IMR-90 (cell line): ENCODE measurements at regions not wholly inside any gene's neighbourhood (a gene's known extent, or its start where the extent isn't known, plus 50 kb on each side); places are given as distances from the start of the nearest gene placed in this dataset.

Experiments
- ATAC-seq: fragments of 200-7000 bp; cut with Tn5 transposase; 2 replicates; pipeline ENCODE4 v1.9.1; 2020; ENCODE audit warnings: low read depth, mild to moderate bottlenecking, moderate library complexity
- BruUV-seq: library from RNA; stranded (reverse); fragments of 400-500 nt; replicated peaks from 2 replicates; lab custom pipeline; 2021; lab: Mats Ljungman, UMichigan
- CTCF ChIA-PET: fragments of 300-600 bp; formaldehyde crosslinking; extraction: SDS; loops from one replicate; lab custom pipeline; 2021; ENCODE audit warnings: antibody characterized with exemption; lab: Yijun Ruan, JAX
- POLR2A ChIA-PET: fragments of 300-600 bp; sonication (Branson Sonifier 250); formaldehyde crosslinking; loops from one replicate; lab custom pipeline; 2022; ENCODE audit warnings: antibody characterized with exemption; ENCODE audit not compliant: unreplicated experiment; lab: Charles Lee
- DNase-seq: peaks from one replicate; pipeline ENCODE4 v3.0.0; 2013
- H2AFZ ChIP-seq: replicated peaks from 2 replicates; pipeline ENCODE3; 2013; ENCODE audit warnings: low read length, mild to moderate bottlenecking; ENCODE audit not compliant: poor library complexity
- H2AK5ac ChIP-seq: 2 replicates; pipeline ENCODE4 v1.6.1; 2013; ENCODE audit warnings: low read depth, low read length, inconsistent platforms
- H2AK9ac ChIP-seq: replicated peaks from 2 replicates; pipeline ENCODE3; 2013; ENCODE audit warnings: mild to moderate bottlenecking, low read depth, low read length, moderate library complexity; ENCODE audit not compliant: poor library complexity
- H2BK120ac ChIP-seq: 2 replicates; pipeline ENCODE4 v1.6.1; 2013; ENCODE audit warnings: low read depth, low read length, inconsistent platforms
- H2BK15ac ChIP-seq: 3 replicates; pipeline ENCODE4 v1.6.1; 2013; ENCODE audit warnings: low read depth, low read length, inconsistent platforms
- H2BK20ac ChIP-seq: 2 replicates; pipeline ENCODE4 v1.6.1; 2013; ENCODE audit warnings: low read depth, mild to moderate bottlenecking, inconsistent platforms, low read length, moderate library complexity
- H2BK5ac ChIP-seq: 2 replicates; pipeline ENCODE4 v1.6.1; 2013; ENCODE audit warnings: mild to moderate bottlenecking, low read depth, low read length, inconsistent platforms; ENCODE audit not compliant: poor library complexity, severe bottlenecking
- H3K14ac ChIP-seq: replicated peaks from 2 replicates; pipeline ENCODE4 v1.6.1; 2013; ENCODE audit warnings: low read depth, low read length, inconsistent platforms
- H3K18ac ChIP-seq: 2 replicates; pipeline ENCODE4 v1.6.1; 2013; ENCODE audit warnings: low read depth, low read length, control low read depth
- H3K23ac ChIP-seq: 2 replicates; pipeline ENCODE4 v1.6.1; 2013; ENCODE audit warnings: low read depth, low read length, inconsistent platforms
- H3K27ac ChIP-seq: 2 replicates; pipeline ENCODE4 v1.5.1; 2013; ENCODE audit warnings: mild to moderate bottlenecking, control low read depth, low read length; ENCODE audit not compliant: insufficient read depth
- H3K27me3 ChIP-seq: 2 replicates; pipeline ENCODE4 v1.6.1; 2013; ENCODE audit warnings: low read length; ENCODE audit not compliant: control insufficient read depth, insufficient read depth
- H3K36me3 ChIP-seq: 2 replicates; pipeline ENCODE4 v1.6.1; 2013; ENCODE audit warnings: low read length, mixed read lengths; ENCODE audit not compliant: control insufficient read depth, insufficient read depth
- H3K4ac ChIP-seq: 2 replicates; pipeline ENCODE4 v1.6.1; 2013; ENCODE audit warnings: low read depth, low read length, inconsistent platforms
- H3K4me1 ChIP-seq: 2 replicates; pipeline ENCODE4 v1.6.1; 2013; ENCODE audit warnings: low read length, mixed read lengths; ENCODE audit not compliant: control insufficient read depth, insufficient read depth
- H3K4me2 ChIP-seq: 2 replicates; pipeline ENCODE4 v1.6.1; 2013; ENCODE audit warnings: low read depth, mild to moderate bottlenecking, control low read depth, low read length, moderate library complexity
- H3K4me3 ChIP-seq: 2 replicates; pipeline ENCODE4 v1.5.1; 2013; ENCODE audit warnings: low read depth, mild to moderate bottlenecking, control low read depth, low read length, moderate library complexity; ENCODE audit not compliant: insufficient read depth
- H3K56ac ChIP-seq: 2 replicates; pipeline ENCODE4 v1.6.1; 2013; ENCODE audit warnings: low read length, inconsistent platforms; ENCODE audit not compliant: insufficient read depth; ENCODE audit errors: extremely low read depth
- H3K79me1 ChIP-seq, 2 experiments: 2 replicates each; pipeline ENCODE4 v1.6.1; 2013; ENCODE audit warnings: low read length in 2 of 2, inconsistent platforms in 1 of 2, low read depth in 1 of 2
- H3K9ac ChIP-seq: 2 replicates; pipeline ENCODE4 v1.6.1; 2013; ENCODE audit warnings: low read depth, low read length, control low read depth
- H3K9me1 ChIP-seq: 2 replicates; pipeline ENCODE4 v1.6.1; 2013; ENCODE audit warnings: low read length, inconsistent platforms; ENCODE audit not compliant: insufficient read depth
- H3K9me3 ChIP-seq: 2 replicates; pipeline ENCODE4 v1.6.1; 2013; ENCODE audit warnings: low read length; ENCODE audit not compliant: control insufficient read depth, insufficient read depth
- H4K20me1 ChIP-seq: 2 replicates; pipeline ENCODE4 v1.6.1; 2013; ENCODE audit warnings: low read length, inconsistent platforms; ENCODE audit not compliant: insufficient read depth
- H4K5ac ChIP-seq: 2 replicates; pipeline ENCODE4 v1.6.1; 2013; ENCODE audit warnings: mild to moderate bottlenecking, low read depth, low read length, control low read depth
- H4K8ac ChIP-seq, 2 experiments: 2 replicates each; pipeline ENCODE4 v1.6.1; 2013; ENCODE audit warnings: low read depth in 2 of 2, low read length in 2 of 2, control low read depth in 1 of 2, inconsistent platforms in 1 of 2
- H4K91ac ChIP-seq: 2 replicates; pipeline ENCODE4 v1.6.1; 2013; ENCODE audit warnings: low read depth, low read length, inconsistent platforms; ENCODE audit not compliant: insufficient read depth
- BHLHE40 ChIP-seq: fragments of 150-350 bp; IDR thresholded peaks from 2 replicates; pipeline ENCODE4 v1.6.1; 2016; ENCODE audit warnings: mild to moderate bottlenecking, low read depth, low read length
- FOS ChIP-seq: fragments of 150-350 bp; IDR thresholded peaks from 2 replicates; pipeline ENCODE4 v1.6.1; 2016; ENCODE audit warnings: low read depth, low read length
- MAZ ChIP-seq: IDR thresholded peaks from 2 replicates; pipeline ENCODE4 v1.6.1; 2012; ENCODE audit warnings: low read depth, mild to moderate bottlenecking, low read length, improper control_type of control experiment, moderate library complexity, borderline replicate concordance
- WGBS, 2 experiments: methylation state at CpG; one replicate each; pipeline versions ENCODE4 v1.1.5 to v1.1.7; 2013; ENCODE audit warnings: missing lambda C conversion rate in 2 of 2; ENCODE audit not compliant: insufficient read length in 1 of 2; ENCODE audit errors: extremely low coverage in 2 of 2; 5-methylcytosine and 5-hydroxymethylcytosine counted together
- dilution Hi-C: fragments of 300-500 bp; cut with HindIII; formaldehyde crosslinking; loops from one replicate; pipeline ENCODE4 v1.14.3; 2018; ENCODE audit warnings: low sequenced_read_pairs; ENCODE audit not compliant: unreplicated experiment
- in situ Hi-C: fragments of 300-500 bp; cut with MboI; formaldehyde crosslinking; loops from 3 replicates; pipeline ENCODE4 v1.14.3; 2019; ENCODE audit warnings: low sequenced_read_pairs, inconsistent platforms, mixed read lengths
- intact Hi-C: fragments of 100-400 bp; cut with micrococcal nuclease; formaldehyde crosslinking; loops from 2 replicates; pipeline ENCODE4 v1.10.0; 2022

- Histone ChIP-seq H4K91ac (peak overlapping the region; percentile 86), H4K5ac (peak overlapping the region; percentile 85), H3K9me3 (no peaks in the 10 kb centered on the region), H3K27ac (peak overlapping the region; percentile 4), H2BK20ac (peak overlapping the region; percentile 99; the same call in 1 of the 2 replicates), H3K27me3 (no peaks in the 10 kb centered on the region), H3K23ac (peak overlapping the region; percentile 82; the same call in 1 of the 2 replicates), H2AK5ac (peak overlapping the region; percentile 100), H3K4me3 (no peak overlapping the region), H3K9ac (no peak overlapping the region), H3K79me1 (peaks cover 0 to 14% of the 10 kb centered on the region in 2 experiments; a peak in 2 of 4 replicates), H2BK5ac (peak overlapping the region; percentile 87), H3K18ac (peak overlapping the region; percentile 89), H3K36me3 (no peaks in the 10 kb centered on the region), H3K9me1 (peaks cover 19% of the 10 kb centered on the region), H2BK120ac (peak overlapping the region; percentile 97), H4K20me1 (no peaks in the 10 kb centered on the region), H4K8ac (peak overlapping the region; percentile 68 to 81), H3K4ac (peak overlapping the region; percentile 95), H3K4me1 (peaks cover 18% of the 10 kb centered on the region), H3K56ac (peak overlapping the region; percentile 23; the same call in 1 of the 2 replicates), H2AK9ac (peak overlapping the region; percentile 83), H3K14ac (peak overlapping the region; percentile 93), H2AFZ (peak overlapping the region; percentile 60), H2BK15ac (peak overlapping the region; percentile 83; the same call in 2 of the 3 replicates), H3K4me2 (no peak overlapping the region)
- in situ Hi-C loops: no loop called here
- ATAC-seq (peak; percentile 30), DNase-seq (peak; percentile 91)
- BruUV-seq: no TSS peak
- ChIA-PET POLR2A (no interaction called here), CTCF (no interaction called here)
- TF ChIP-seq MAZ (peak; percentile 31; the same call in 1 of the 2 replicates), BHLHE40 (no peak), FOS (peak; percentile 45)
- intact Hi-C loops: no loop called here
- WGBS, 2 experiments: 31% methylated on average over 3 of the region's 9 CpGs; no CpG with 5 or more reads in 1 of the 2 experiments
- dilution Hi-C loops: no loop called here
Measured at GRCh38 chr20:50438986-50439407, 71.2 kb upstream of the PTPN1 start.
